Nephron progenitor cell (in vitro differentiated cells): ENCODE measurements at regions not wholly inside any gene's neighbourhood (a gene's known extent, or its start where the extent isn't known, plus 50 kb on each side); places are given as distances from the start of the nearest gene placed in this dataset.

ENCODE experiments used
- DNase-seq: peaks from one replicate; pipeline ENCODE4 v3.0.0; 2021
- H3K27ac Mint-ChIP-seq: 2 replicates; pipeline ENCODE4 v1.8.0; 2021; ENCODE audit warnings: mild to moderate bottlenecking, moderate library complexity, mixed read lengths
- H3K27me3 Mint-ChIP-seq: 2 replicates; pipeline ENCODE4 v1.8.0; 2021; ENCODE audit warnings: mild to moderate bottlenecking, low read depth, mixed read lengths; ENCODE audit not compliant: poor library complexity
- H3K36me3 Mint-ChIP-seq: 2 replicates; pipeline ENCODE4 v1.8.0; 2021; ENCODE audit warnings: low read depth, mixed read lengths
- H3K4me1 Mint-ChIP-seq: 2 replicates; pipeline ENCODE4 v1.8.0; 2021; ENCODE audit warnings: mixed read lengths
- H3K4me3 Mint-ChIP-seq: 2 replicates; pipeline ENCODE4 v1.8.0; 2021; ENCODE audit warnings: mild to moderate bottlenecking, moderate library complexity, mixed read lengths
- H3K9me3 Mint-ChIP-seq: 2 replicates; pipeline ENCODE4 v1.8.0; 2021; ENCODE audit warnings: mild to moderate bottlenecking, moderate library complexity, mixed read lengths
- TF ChIP-seq, protein P1 (sequence below): fragments of 200-600 bp; sonication (generic); IDR thresholded peaks from 2 replicates; pipeline ENCODE4 v1.5.0; 2021; ENCODE audit warnings: antibody characterized with exemption

DNA sequence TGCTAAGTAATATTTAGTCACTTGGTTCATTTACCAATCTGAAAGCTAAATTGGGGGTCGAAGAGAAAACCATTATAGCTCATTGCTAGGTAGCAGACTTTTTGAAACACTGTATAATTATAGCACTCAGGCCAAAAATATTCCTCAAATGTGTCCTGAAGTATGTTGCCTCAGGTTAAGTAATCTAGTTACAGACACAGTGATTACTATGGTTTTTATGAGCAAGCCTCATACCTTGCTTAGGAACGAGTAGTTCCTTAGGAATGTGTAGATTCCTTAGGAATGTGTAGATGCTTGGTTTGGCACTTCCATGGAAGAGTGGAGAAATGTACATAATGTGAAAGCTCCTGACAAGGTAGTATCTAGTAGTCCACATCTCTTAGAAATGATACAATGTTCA lies 387.5 kb downstream of the LMO7 start:
- no peak for DNase-seq
- Mint-ChIP-seq H3K27me3 (peaks cover 9% of the 10 kb centered on the region), H3K27ac (no peak overlapping the region), H3K4me3 (no peak overlapping the region), H3K4me1 (no peaks in the 10 kb centered on the region), H3K36me3 (no peaks in the 10 kb centered on the region), H3K9me3 (no peaks in the 10 kb centered on the region)
- TF ChIP-seq, protein P1, sequence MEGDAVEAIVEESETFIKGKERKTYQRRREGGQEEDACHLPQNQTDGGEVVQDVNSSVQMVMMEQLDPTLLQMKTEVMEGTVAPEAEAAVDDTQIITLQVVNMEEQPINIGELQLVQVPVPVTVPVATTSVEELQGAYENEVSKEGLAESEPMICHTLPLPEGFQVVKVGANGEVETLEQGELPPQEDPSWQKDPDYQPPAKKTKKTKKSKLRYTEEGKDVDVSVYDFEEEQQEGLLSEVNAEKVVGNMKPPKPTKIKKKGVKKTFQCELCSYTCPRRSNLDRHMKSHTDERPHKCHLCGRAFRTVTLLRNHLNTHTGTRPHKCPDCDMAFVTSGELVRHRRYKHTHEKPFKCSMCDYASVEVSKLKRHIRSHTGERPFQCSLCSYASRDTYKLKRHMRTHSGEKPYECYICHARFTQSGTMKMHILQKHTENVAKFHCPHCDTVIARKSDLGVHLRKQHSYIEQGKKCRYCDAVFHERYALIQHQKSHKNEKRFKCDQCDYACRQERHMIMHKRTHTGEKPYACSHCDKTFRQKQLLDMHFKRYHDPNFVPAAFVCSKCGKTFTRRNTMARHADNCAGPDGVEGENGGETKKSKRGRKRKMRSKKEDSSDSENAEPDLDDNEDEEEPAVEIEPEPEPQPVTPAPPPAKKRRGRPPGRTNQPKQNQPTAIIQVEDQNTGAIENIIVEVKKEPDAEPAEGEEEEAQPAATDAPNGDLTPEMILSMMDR, result no peak

DNA sequence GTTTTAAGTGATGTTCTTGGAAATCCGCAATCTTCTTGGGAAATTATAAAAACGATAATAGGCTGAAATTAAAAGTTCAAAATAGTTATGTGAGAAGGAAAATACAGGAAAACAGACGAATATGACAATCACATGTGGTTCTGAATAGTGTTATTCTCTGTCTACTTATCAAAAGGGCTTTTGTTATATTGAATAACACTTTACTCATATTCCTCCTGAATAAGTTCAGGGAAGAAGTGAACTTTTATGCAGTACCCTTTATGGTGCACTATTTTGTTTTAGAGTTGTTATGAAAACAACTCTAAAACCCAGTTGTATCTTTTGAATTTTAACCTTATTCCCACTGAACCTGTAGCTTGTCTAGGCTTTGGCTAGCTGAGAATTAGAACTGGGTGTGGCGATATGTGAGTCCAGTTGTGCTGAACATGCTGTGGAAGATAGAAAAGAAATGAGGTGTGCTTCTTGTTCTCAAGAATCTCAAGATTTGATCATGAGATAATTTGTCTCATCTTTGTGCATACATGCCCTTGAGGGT lies 384.4 kb downstream of the LMO7 start:
- TF ChIP-seq, protein P1, result no peak
- Mint-ChIP-seq H3K27me3 (peaks cover 8% of the 10 kb centered on the region), H3K9me3 (no peaks in the 10 kb centered on the region), H3K4me1 (peaks cover 19% of the 10 kb centered on the region), H3K36me3 (no peaks in the 10 kb centered on the region), H3K4me3 (no peak overlapping the region), H3K27ac (no peak overlapping the region)
- no peak for DNase-seq

DNA sequence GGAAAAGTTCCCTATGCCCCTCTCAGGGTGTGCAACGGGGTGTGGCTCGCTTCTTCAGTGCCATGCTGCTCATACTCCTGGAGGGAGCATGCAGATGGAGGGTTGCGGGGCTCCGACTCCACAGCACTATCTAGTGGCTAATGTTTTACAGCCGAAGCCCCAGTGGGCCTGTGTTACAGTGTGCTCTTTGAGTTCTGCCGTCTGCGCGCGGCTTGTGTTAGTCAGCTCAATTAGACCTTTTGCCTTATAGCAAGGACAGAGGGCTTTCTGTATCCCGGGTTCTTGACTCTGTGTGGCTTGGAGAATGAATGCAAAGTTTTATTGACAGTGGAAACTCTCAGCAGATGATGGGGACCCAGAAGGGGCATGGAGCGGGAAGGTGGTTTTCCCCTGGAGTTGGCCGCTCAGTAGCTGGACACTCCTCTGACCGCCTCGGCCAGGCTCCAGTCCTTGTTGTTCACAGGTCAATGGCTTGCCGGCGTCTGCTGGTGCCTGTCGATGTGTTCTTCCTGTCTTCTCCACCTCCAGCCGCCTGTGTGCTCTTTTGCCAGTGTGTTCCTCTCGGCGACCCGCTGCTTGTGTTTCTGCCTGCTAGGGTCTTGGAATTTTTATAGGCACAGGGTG lies 383.4 kb downstream of the LMO7 start:
- Mint-ChIP-seq H3K9me3 (no peaks in the 10 kb centered on the region), H3K4me1 (peaks cover 28% of the 10 kb centered on the region), H3K27ac (no peak overlapping the region), H3K36me3 (no peaks in the 10 kb centered on the region), H3K4me3 (peak overlapping the region; percentile 14), H3K27me3 (peaks cover 8% of the 10 kb centered on the region)
- DNase-seq, result peak; percentile 45
- TF ChIP-seq, protein P1, result peak; percentile 44

DNA sequence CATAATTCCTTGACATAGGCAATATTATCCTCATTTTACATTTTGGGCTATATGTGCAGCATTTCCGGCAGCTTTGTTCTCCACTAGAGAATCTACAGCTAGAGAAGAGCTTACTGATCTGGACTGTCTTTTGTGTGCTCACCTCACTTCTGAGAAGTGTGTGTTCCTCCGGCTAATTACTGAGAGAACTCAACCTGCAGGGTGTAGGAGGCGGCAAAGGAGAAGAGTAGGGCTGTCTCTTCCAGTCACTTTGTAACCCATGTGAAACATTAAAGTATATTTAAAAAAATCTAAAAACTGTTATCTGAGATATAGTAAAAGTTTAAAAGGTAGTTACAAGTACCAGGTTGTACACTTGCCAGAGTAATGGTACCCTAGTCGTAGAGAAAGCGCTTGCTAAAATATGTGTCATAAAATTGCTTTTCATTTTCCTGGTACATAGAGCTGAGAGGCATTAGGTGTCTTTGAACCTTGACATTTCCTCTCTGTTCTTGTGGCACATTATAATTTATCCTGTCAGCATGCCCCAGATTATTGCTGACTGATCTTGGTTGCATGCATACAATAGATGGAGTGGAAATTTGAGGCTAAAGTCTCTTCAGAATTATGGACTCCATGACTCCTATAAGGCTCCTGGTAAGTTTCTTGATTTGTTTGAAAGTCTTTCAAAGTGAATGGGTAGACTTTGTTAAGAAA lies 381.9 kb downstream of the LMO7 start:
- H3K36me3 Mint-ChIP-seq, result no peaks in the 10 kb centered on the region
- no peaks in the 10 kb centered on the region for H3K9me3 Mint-ChIP-seq
- peaks cover 38% of the 10 kb centered on the region for H3K4me1 Mint-ChIP-seq
- H3K4me3 Mint-ChIP-seq, result no peak overlapping the region
- TF ChIP-seq, protein P1, result no peak
- H3K27me3 Mint-ChIP-seq, result peaks cover 5% of the 10 kb centered on the region
- H3K27ac Mint-ChIP-seq, result no peak overlapping the region
- DNase-seq, result no peak

DNA sequence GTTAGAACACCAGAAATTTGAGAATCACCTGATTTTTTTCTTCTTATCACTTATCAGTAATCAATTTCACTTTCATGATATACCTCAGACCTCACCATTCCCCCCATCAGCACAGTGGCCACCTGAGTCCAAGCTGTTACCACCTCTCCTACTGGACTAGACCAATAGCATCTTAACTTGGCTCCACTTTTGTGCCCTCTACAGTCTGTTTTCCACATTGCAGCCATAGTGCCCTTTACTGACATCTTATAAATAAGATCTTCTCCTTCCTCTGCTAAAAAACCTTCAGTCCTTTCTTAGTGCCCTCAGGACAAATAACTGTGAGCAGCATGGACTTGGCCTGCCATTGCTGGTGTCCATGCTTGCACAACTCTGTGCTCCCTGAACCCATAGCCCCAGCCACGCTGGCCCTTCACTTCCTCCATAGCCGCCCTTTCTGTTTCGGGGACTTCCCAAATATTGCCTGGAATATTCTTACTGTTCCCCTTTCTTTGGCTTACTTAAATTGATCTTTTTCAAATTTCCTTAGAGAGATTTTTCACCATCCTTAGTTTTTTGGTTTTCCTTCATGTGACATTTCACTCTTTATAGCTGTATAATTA lies 380.8 kb downstream of the LMO7 start:
- Mint-ChIP-seq H3K36me3 (no peaks in the 10 kb centered on the region), H3K4me1 (peaks cover 43% of the 10 kb centered on the region), H3K9me3 (no peaks in the 10 kb centered on the region), H3K27me3 (peaks cover 5% of the 10 kb centered on the region), H3K4me3 (no peak overlapping the region), H3K27ac (no peak overlapping the region)
- peak; percentile 7 for DNase-seq
- TF ChIP-seq, protein P1, result peak; percentile 4
